ENCODE measurements at regions not wholly inside any gene's neighbourhood (a gene's known extent, or its start where the extent isn't known, plus 50 kb on each side); places are given as distances from the start of the nearest gene placed in this dataset.
A peak's percentile ranks its signal among the peaks of the same experiment; 100 is the strongest.

- no peak for DNase-seq
Measured at GRCh38 chr2:153819074-153819473, 52.6 kb upstream of the GALNT13 start.

- DNase-seq = peak; percentile 2
Measured at GRCh38 chr2:153819501-153819900, 52.2 kb upstream of the GALNT13 start.

All from NCI-H69 (cell line).